GM18511 (cell line): ENCODE measurements at regions not wholly inside any gene's neighbourhood (a gene's known extent, or its start where the extent isn't known, plus 50 kb on each side); places are given as distances from the start of the nearest gene placed in this dataset.
"Not testable (repeated sequence)": the region's sequence is repeated elsewhere in the genome, so short reads cannot be mapped to it uniquely, and the experiment has no call there.

ENCODE experiments used
- ATAC-seq: cut with Tn5 transposase; IDR thresholded peaks from one replicate; pipeline ENCODE4 v1.9.1; 2021; ENCODE audit warnings: mild to moderate bottlenecking, moderate library complexity; ENCODE audit not compliant: unreplicated experiment

DNA sequence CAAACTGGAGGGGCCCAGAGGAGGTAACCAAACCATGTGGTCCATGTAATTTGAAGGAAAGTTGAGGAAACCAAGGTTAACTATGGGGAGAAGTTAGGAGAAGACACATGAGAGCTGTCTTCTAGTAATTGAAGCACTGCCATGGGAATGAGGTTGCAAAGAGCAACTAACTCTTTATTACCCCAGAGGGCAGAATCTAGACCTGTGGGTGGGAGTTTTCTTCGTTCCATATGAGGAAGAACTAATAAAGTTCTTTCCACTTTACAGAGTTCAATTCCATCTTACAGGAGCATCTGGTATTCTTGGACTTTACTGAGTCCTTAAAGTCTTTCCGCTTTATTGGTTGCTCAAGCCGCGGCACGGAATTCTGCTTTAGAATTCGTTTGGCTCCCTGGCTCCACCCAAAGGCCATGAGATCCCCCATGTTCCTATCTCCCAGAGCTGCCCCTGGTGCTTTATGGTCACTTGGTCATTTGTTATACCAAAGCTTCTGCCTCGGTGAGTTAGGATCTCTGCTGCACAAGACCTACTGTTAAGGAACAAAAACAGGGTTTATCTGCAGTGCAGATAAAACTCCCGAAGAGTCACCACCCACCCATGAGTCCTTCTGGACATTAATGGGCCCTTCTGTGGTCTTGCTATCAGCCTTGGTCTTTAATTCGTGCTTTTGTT, 89.5 kb upstream of the UMPS start:
- ATAC-seq, result no peak

DNA sequence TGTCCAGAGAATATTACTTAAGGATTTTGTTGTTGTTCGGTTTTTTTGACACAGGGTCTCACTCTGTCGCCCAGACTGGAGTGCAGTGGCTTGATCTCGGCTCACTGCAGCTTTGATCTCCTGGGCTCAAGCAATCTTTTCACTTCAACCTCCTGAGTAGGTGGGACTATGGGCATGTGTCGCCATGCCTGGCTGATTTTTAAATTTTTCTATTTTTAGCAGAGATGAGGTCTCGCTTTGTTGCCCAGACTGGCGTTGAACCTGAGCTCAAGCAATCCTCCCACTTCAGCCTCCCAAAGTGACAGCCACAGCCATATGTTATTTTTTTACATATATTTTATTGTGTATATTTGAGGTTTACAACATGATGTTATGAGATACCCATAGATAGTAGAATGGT, 86.8 kb upstream of the UMPS start:
- no peak for ATAC-seq

- not testable (repeated sequence) for ATAC-seq
Observed at GRCh38 chr3:124646186-124646585, 84.1 kb upstream of the UMPS start.

GRCh38 chr3:124648551-124648950, 81.7 kb upstream of the UMPS start:
- ATAC-seq, result no peak

- peak; percentile 75 for ATAC-seq
Observed at GRCh38 chr3:124650798-124651197, 79.5 kb upstream of the UMPS start.

DNA sequence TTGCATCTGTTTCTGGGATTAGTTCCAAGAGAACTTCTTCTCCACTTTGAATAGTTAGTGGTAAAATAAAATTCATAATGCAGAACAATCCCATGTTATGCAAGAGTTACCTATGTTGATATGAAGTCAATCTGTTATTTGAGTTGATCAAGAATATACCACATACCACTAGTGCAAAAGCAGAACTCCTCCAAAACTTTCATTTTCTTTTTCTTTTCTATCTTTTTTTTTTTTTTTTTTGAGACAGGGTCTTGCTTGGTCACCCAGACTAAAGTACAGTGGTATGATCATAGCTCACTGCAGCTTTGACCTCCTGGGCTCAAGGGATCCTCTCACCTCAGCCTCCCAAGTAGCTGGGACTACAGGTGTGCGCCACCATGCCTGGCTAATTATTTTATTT, 78.8 kb upstream of the UMPS start:
- ATAC-seq, result not testable (repeated sequence)

DNA sequence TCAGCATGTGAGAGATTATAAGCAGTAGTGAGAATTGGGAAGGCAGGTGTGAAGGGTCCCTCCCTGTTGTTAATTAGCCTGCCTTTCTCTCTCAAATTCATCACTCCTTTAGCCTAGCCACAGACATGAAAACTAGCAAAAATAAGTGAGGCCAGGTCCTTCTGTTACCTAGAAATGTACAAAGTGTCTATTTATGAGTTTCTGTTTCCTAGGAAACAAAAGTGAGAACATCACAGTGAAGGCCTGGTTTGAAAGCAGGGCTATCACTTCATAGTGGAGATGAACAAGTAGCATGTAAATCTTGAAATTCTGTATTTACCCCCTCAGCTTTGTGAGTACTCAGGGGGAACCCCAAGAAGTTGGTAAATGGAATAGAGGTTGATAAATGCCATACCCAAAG, 78.2 kb upstream of the UMPS start:
- ATAC-seq, result no peak

- no peak for ATAC-seq
Observed at GRCh38 chr3:124653071-124653796, 77.0 kb upstream of the UMPS start.

GRCh38 chr3:124653797-124654469, 76.3 kb upstream of the UMPS start:
- no peak for ATAC-seq

DNA sequence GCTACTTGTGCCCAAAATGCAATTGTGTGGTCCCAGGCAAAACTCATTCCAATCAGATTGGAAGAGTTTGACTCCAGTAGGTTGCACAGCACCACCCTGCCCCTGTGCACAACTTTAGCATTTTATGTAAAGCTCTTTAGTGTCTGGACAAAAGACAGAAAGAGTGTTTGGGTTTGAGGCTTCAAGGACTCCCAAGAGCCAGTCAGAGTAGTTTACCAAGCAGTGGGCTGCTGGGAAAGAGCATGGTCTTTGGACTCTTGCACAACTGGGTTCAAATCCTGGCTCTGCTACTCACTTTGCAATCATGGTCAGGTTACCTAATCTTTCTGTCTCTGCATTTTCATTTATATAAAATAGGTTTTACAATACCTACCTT, 75.8 kb upstream of the UMPS start:
- ATAC-seq, result no peak

- no peak for ATAC-seq
Observed at GRCh38 chr3:124656531-124656930, 73.7 kb upstream of the UMPS start.

DNA sequence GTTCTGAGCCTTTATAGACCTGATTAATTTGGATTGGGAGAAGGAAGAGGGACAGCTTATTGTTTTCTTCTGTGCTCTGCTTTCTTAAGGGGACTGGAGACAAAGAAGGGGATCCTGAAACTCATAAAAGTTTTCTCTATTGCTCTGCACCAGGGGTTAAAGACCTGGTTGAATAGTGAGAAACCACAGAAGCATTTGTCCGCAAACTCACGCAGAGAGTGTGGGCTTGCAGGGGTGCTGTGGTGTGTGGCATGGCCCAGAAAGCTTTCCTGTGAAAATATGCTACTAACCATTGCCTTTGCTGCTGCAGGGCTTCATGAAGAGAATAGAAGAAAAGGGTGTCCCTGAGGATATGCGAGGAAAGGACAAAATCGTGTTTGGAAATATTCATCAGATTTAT, 73.1 kb upstream of the UMPS start:
- ATAC-seq, result no peak

DNA sequence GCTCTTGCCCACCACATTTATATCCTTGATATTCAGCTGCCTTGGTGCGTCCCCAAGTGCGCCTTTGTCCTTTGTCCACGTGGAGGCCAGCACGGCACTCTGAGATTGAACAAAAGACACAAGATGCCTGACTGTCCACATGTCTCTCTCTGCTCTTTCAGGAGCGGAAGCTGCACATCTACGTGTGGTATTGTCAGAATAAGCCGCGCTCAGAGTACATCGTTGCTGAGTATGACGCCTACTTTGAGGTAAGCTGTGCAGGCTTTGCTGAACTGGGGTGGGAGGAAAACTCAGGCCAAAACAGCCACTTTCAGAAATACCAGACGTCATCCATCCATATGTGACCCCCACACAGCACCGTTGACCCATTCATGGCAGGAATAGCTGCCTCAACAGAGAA, 72.0 kb upstream of the UMPS start:
- no peak for ATAC-seq

GRCh38 chr3:124659175-124659574, 71.1 kb upstream of the UMPS start:
- no peak for ATAC-seq

DNA sequence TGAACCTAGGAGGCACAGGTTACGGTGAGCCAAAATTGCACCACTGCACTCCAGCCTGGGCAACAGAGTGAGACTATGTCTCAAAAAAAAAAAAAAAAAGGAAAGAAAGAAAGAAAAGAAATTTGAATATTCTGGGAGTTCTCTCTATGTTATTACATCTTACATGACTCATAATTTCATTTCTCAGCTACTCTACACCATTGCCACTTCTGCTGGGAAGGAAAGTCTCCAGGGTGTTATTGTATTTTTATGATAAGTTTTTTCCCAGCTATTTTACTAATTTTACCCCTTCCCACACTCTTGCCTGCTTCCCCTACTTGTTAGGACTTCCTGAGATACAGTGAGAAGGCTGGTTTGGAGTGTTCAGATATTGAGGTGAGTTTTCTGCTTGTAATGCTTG, 69.7 kb upstream of the UMPS start:
- no peak for ATAC-seq

DNA sequence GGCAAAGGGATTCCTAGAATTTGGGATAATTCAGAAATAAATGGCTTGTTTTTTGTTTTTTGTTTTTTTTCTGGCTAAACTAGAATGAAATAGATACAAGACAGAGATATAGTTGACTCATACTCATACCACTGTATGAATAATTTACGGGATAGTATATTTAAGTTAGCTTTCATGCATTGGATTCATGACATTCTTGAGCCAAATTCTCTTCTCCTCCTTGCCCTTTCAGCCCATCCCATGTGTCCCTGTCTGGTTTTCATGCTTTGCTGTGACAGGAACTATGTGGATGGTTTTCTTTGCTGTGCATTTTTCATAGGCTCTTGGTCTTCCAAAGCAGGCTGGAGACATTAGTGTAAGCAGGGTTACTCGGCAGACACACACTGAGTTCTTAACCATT, 66.6 kb upstream of the UMPS start:
- ATAC-seq, result no peak

DNA sequence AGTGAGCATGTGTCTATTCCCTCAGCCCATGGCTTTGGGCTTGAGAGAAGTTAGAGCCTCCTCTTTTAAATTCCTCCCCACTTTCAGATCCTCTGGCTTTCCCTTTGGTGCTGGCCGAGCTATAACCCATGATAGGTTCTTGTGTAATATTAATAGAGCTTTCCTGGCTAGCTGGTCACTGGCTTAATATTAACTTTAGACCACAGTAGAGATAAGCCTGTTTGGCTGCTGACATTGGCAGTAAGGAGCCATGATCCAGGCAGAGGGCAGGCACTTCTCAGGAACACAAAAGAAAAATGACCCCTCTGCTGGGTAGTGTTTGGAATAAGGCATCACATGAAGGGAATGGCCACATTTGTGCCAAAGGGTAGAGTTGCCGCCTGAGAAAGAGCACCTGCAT, 65.4 kb upstream of the UMPS start:
- ATAC-seq, result no peak

DNA sequence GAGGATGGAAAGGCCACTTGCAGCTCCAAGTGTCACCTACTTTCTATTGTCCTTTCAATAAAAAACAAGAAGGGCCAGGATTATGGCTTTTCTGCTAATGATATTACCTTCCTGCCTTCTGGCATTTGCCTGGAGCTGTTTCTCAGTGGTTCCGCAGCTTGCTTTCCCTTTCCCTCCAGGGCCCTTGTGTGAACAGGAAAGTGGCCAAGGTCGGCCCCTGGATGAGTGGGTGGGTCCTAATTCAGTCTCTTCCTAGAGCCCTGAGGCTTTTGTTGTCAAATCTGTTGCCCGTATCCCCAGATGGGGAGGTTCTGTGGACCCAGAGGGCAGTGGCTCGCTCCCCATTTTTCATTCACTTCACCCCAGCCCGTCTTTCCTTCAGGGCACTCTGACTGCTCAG, 64.2 kb upstream of the UMPS start:
- no peak for ATAC-seq

- ATAC-seq, result no peak
Observed at GRCh38 chr3:124669470-124669869, 60.8 kb upstream of the UMPS start.

DNA sequence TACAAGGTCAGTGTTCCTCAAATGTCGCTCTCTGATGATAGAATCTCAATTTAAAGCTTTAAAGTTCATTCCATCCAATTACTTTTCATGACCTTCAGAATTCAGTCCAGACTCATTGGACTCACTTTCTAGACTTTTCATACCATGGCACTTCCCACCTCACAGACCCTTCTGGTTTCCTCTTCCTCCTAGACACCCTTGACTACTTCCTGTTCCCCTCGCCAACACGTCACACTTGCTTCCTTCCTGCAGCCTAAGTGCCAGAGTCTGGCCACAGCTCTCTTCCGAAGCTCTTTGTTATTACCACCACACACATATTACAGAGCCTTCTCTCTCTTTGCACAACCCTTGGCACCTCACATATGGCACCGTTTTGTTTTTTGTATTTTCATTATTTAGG, 59.1 kb upstream of the UMPS start:
- no peak for ATAC-seq

- no peak for ATAC-seq
Observed at GRCh38 chr3:124674336-124674735, 55.9 kb upstream of the UMPS start.

DNA sequence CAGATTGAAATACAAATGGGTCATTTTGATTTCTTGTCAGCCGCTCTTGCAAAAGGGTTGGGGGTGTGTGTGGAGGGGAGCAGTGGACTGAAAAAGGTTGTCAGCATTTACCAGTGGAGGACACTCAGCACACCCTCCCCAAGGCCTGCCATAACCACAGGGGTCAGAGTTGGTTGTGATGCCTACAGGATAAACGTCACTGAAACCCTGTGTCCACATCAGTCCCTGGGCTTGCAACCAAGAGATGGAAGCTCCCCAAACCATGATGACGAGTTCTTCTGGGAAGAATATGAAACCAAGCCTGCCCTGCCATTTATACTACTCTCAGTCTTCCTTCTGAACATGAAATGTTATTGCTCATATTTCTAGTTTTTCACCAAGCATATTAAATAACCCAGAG, 54.0 kb upstream of the UMPS start:
- ATAC-seq, result no peak
